Transverse colon (tissue), 4 donors: ENCODE measurements at regions not wholly inside any gene's neighbourhood (a gene's known extent, or its start where the extent isn't known, plus 50 kb on each side); places are given as distances from the start of the nearest gene placed in this dataset.

Source experiments
- POLR2A ChIP-seq: fragments of 450-650 bp; IDR thresholded peaks from one replicate; pipeline ENCODE4 v1.6.1; 2016; ENCODE audit warnings: antibody characterized with exemption, mild to moderate bottlenecking, moderate library complexity
- POLR2AphosphoS5 ChIP-seq, 3 donors: sonication (generic); formaldehyde crosslinking; IDR thresholded peaks; one replicate each; pipeline ENCODE4 v1.6.1; 2016; ENCODE audit warnings: antibody characterized with exemption in 3 of 3
- TF ChIP-seq, protein P1 (sequence below), 5 experiments: fragments of 200-600 bp in 3 of 5; fragments of 450-650 bp in 2 of 5; sonication (generic) in 3 of 5; IDR thresholded peaks; 1 replicate in 2 of 5; 2 replicates in 3 of 5; pipeline ENCODE4 v1.5.1; 2016 to 2017; ENCODE audit warnings: antibody characterized with exemption in 5 of 5, inconsistent platforms in 3 of 5, mild to moderate bottlenecking in 2 of 5, moderate library complexity in 1 of 5

DNA sequence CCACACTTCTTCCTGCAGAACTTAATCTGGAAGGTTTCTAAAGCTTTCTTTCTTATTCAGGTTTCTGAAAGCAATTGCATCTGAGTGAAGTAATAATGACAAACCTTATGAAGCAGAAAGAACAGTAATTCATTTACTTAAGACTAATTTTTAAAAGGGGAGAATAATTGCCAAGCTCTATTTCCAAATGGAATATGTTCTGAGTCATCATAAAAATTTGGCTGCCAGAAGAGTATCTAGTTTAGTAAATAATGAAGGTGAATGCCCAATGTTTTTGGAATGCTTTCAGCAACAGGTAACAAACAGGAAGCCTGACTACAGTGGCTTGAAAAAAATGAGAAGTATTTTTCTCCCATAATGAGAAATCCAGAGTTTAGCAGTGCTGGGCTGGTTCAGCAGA is 227.3 kb upstream of the TET2 start:
- TF ChIP-seq, protein P1, sequence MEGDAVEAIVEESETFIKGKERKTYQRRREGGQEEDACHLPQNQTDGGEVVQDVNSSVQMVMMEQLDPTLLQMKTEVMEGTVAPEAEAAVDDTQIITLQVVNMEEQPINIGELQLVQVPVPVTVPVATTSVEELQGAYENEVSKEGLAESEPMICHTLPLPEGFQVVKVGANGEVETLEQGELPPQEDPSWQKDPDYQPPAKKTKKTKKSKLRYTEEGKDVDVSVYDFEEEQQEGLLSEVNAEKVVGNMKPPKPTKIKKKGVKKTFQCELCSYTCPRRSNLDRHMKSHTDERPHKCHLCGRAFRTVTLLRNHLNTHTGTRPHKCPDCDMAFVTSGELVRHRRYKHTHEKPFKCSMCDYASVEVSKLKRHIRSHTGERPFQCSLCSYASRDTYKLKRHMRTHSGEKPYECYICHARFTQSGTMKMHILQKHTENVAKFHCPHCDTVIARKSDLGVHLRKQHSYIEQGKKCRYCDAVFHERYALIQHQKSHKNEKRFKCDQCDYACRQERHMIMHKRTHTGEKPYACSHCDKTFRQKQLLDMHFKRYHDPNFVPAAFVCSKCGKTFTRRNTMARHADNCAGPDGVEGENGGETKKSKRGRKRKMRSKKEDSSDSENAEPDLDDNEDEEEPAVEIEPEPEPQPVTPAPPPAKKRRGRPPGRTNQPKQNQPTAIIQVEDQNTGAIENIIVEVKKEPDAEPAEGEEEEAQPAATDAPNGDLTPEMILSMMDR (IDR thresholded peaks at IDR 0.05): no peak
- TF ChIP-seq POLR2A: no peak
- no peak for TF ChIP-seq POLR2AphosphoS5 (IDR thresholded peaks at IDR 0.05)
